ENCODE measurements at regions not wholly inside any gene's neighbourhood (a gene's known extent, or its start where the extent isn't known, plus 50 kb on each side); places are given as distances from the start of the nearest gene placed in this dataset.

GRCh38 chr5:173523388-173523787 is 93.1 kb downstream of the BOD1 start:
- DNase-seq (ENCODE audit: low spot score) = no peak
- no peak overlapping the region for H3K27ac ChIP-seq
- no peaks in the 10 kb centered on the region for H3K36me3 ChIP-seq
- H3K9me3 ChIP-seq = peaks cover 0 to 11% of the 10 kb centered on the region in 2 donors
- no peaks in the 10 kb centered on the region for H3K27me3 ChIP-seq
- TF ChIP-seq CTCF (IDR thresholded peaks at IDR 0.05) = no peak
- H3K4me1 ChIP-seq = peaks cover 0 to 8% of the 10 kb centered on the region in 2 donors
- H3K4me3 ChIP-seq = no peak overlapping the region

- Histone ChIP-seq H3K4me3 (no peak overlapping the region), H3K4me1 (peaks cover 0 to 8% of the 10 kb centered on the region in 2 donors), H3K27ac (no peak overlapping the region), H3K36me3 (no peaks in the 10 kb centered on the region), H3K27me3 (no peaks in the 10 kb centered on the region), H3K9me3 (peaks cover 0 to 11% of the 10 kb centered on the region in 2 donors)
- TF ChIP-seq CTCF (IDR thresholded peaks at IDR 0.05) = no peak
- DNase-seq (ENCODE audit: low spot score) = no peak
Observed at GRCh38 chr5:173522518-173522917, 93.9 kb downstream of the BOD1 start.

- peaks cover 0 to 11% of the 10 kb centered on the region in 2 donors for H3K9me3 ChIP-seq
- no peaks in the 10 kb centered on the region for H3K36me3 ChIP-seq
- TF ChIP-seq CTCF (IDR thresholded peaks at IDR 0.05) = no peak
- no peaks in the 10 kb centered on the region for H3K27me3 ChIP-seq
- H3K4me3 ChIP-seq = no peak overlapping the region
- H3K27ac ChIP-seq = no peak overlapping the region
- no peaks in the 10 kb centered on the region for H3K4me1 ChIP-seq
- no peak for DNase-seq (ENCODE audit: low spot score)
Observed at GRCh38 chr5:173518856-173519255, 97.6 kb downstream of the BOD1 start.

GRCh38 chr5:173517648-173518047 is 98.8 kb downstream of the BOD1 start:
- DNase-seq (ENCODE audit: low spot score) = no peak
- Histone ChIP-seq H3K36me3 (no peaks in the 10 kb centered on the region), H3K9me3 (peaks cover 0 to 11% of the 10 kb centered on the region in 2 donors), H3K4me3 (no peak overlapping the region), H3K27me3 (no peaks in the 10 kb centered on the region), H3K27ac (no peak overlapping the region), H3K4me1 (no peaks in the 10 kb centered on the region)
- TF ChIP-seq CTCF (IDR thresholded peaks at IDR 0.05) = no peak

- Histone ChIP-seq H3K4me1 (no peaks in the 10 kb centered on the region), H3K27ac (no peak overlapping the region), H3K27me3 (no peaks in the 10 kb centered on the region), H3K9me3 (peaks cover 0 to 6% of the 10 kb centered on the region in 2 donors), H3K4me3 (no peak overlapping the region), H3K36me3 (no peaks in the 10 kb centered on the region)
- no peak for DNase-seq (ENCODE audit: low spot score)
- no peak for TF ChIP-seq CTCF (IDR thresholded peaks at IDR 0.05)
Observed at GRCh38 chr5:173515526-173515925, 100.9 kb downstream of the BOD1 start.

GRCh38 chr5:173514661-173515060 is 101.8 kb downstream of the BOD1 start:
- H3K27ac ChIP-seq = no peak overlapping the region
- no peaks in the 10 kb centered on the region for H3K36me3 ChIP-seq
- H3K4me1 ChIP-seq = no peaks in the 10 kb centered on the region
- no peak for DNase-seq (ENCODE audit: low spot score)
- no peaks in the 10 kb centered on the region for H3K27me3 ChIP-seq
- no peaks in the 10 kb centered on the region for H3K9me3 ChIP-seq
- TF ChIP-seq CTCF (IDR thresholded peaks at IDR 0.05) = no peak
- no peak overlapping the region for H3K4me3 ChIP-seq
